Superior temporal gyrus (tissue), 1 donor: ENCODE measurements at regions not wholly inside any gene's neighbourhood (a gene's known extent, or its start where the extent isn't known, plus 50 kb on each side); places are given as distances from the start of the nearest gene placed in this dataset.
"Not testable (repeated sequence)": the region's sequence is repeated elsewhere in the genome, so short reads cannot be mapped to it uniquely, and the experiment has no call there.

Experiments used
- DNase-seq: peaks from one replicate; pipeline ENCODE4 v3.0.0-alpha.2; 2016; ENCODE audit errors: extremely low spot score

GRCh38 chr4:141290771-141291170, 70.1 kb downstream of the ZNF330 start:
- no peak for DNase-seq

GRCh38 chr4:141294306-141294705, 73.6 kb downstream of the ZNF330 start:
- DNase-seq, result no peak

- no peak for DNase-seq
Observed at GRCh38 chr4:141301216-141301615, 80.5 kb downstream of the ZNF330 start.

- DNase-seq, result no peak
Observed at GRCh38 chr4:141302924-141303323, 82.2 kb downstream of the ZNF330 start.

GRCh38 chr4:141304346-141304745, 83.7 kb downstream of the ZNF330 start:
- no peak for DNase-seq

- no peak for DNase-seq
Observed at GRCh38 chr4:141306331-141306730, 85.6 kb downstream of the ZNF330 start.

- peak; percentile 58 for DNase-seq
Observed at GRCh38 chr4:141307241-141307689, 86.6 kb downstream of the ZNF330 start.

GRCh38 chr4:141309874-141310273, 89.2 kb downstream of the ZNF330 start:
- no peak for DNase-seq

- no peak for DNase-seq
Observed at GRCh38 chr4:141311246-141312204, 90.8 kb downstream of the ZNF330 start.

- DNase-seq, result no peak
Observed at GRCh38 chr4:141314627-141315026, 93.9 kb downstream of the ZNF330 start.

GRCh38 chr4:141328560-141329173, 108.0 kb downstream of the ZNF330 start:
- no peak for DNase-seq

GRCh38 chr4:141329174-141329569, 108.5 kb downstream of the ZNF330 start:
- no peak for DNase-seq

GRCh38 chr4:141330616-141331015, 109.9 kb downstream of the ZNF330 start:
- no peak for DNase-seq

- no peak for DNase-seq
Observed at GRCh38 chr4:141331534-141332358, 111.1 kb downstream of the ZNF330 start.

- not testable (repeated sequence) for DNase-seq
Observed at GRCh38 chr4:141332359-141333181, 111.9 kb downstream of the ZNF330 start.

- peak; percentile 47 for DNase-seq
Observed at GRCh38 chr4:141333456-141334230, 112.9 kb downstream of the ZNF330 start.

GRCh38 chr4:141335166-141335565, 114.5 kb downstream of the ZNF330 start:
- no peak for DNase-seq

GRCh38 chr4:141338238-141338637, 117.5 kb downstream of the ZNF330 start:
- no peak for DNase-seq

GRCh38 chr4:141339391-141339790, 118.7 kb downstream of the ZNF330 start:
- no peak for DNase-seq

GRCh38 chr4:141339966-141340365, 119.3 kb downstream of the ZNF330 start:
- DNase-seq, result no peak
